IMR-90 (cell line): ENCODE measurements at regions not wholly inside any gene's neighbourhood (a gene's known extent, or its start where the extent isn't known, plus 50 kb on each side); places are given as distances from the start of the nearest gene placed in this dataset.

Experiments
- ATAC-seq: fragments of 200-7000 bp; cut with Tn5 transposase; 2 replicates; pipeline ENCODE4 v1.9.1; 2020; ENCODE audit warnings: low read depth, mild to moderate bottlenecking, moderate library complexity
- BruUV-seq: library from RNA; stranded (reverse); fragments of 400-500 nt; replicated peaks from 2 replicates; lab custom pipeline; 2021; lab: Mats Ljungman, UMichigan
- CTCF ChIA-PET: fragments of 300-600 bp; formaldehyde crosslinking; extraction: SDS; loops from one replicate; lab custom pipeline; 2021; ENCODE audit warnings: antibody characterized with exemption; lab: Yijun Ruan, JAX
- POLR2A ChIA-PET: fragments of 300-600 bp; sonication (Branson Sonifier 250); formaldehyde crosslinking; loops from one replicate; lab custom pipeline; 2022; ENCODE audit warnings: antibody characterized with exemption; ENCODE audit not compliant: unreplicated experiment; lab: Charles Lee
- DNase-seq: peaks from one replicate; pipeline ENCODE4 v3.0.0; 2013
- H2AFZ ChIP-seq: replicated peaks from 2 replicates; pipeline ENCODE3; 2013; ENCODE audit warnings: low read length, mild to moderate bottlenecking; ENCODE audit not compliant: poor library complexity
- H2AK5ac ChIP-seq: 2 replicates; pipeline ENCODE4 v1.6.1; 2013; ENCODE audit warnings: low read depth, low read length, inconsistent platforms
- H2AK9ac ChIP-seq: replicated peaks from 2 replicates; pipeline ENCODE3; 2013; ENCODE audit warnings: mild to moderate bottlenecking, low read depth, low read length, moderate library complexity; ENCODE audit not compliant: poor library complexity
- H2BK120ac ChIP-seq: 2 replicates; pipeline ENCODE4 v1.6.1; 2013; ENCODE audit warnings: low read depth, low read length, inconsistent platforms
- H2BK15ac ChIP-seq: 3 replicates; pipeline ENCODE4 v1.6.1; 2013; ENCODE audit warnings: low read depth, low read length, inconsistent platforms
- H2BK20ac ChIP-seq: 2 replicates; pipeline ENCODE4 v1.6.1; 2013; ENCODE audit warnings: low read depth, mild to moderate bottlenecking, inconsistent platforms, low read length, moderate library complexity
- H2BK5ac ChIP-seq: 2 replicates; pipeline ENCODE4 v1.6.1; 2013; ENCODE audit warnings: mild to moderate bottlenecking, low read depth, low read length, inconsistent platforms; ENCODE audit not compliant: poor library complexity, severe bottlenecking
- H3K14ac ChIP-seq: replicated peaks from 2 replicates; pipeline ENCODE4 v1.6.1; 2013; ENCODE audit warnings: low read depth, low read length, inconsistent platforms
- H3K18ac ChIP-seq: 2 replicates; pipeline ENCODE4 v1.6.1; 2013; ENCODE audit warnings: low read depth, low read length, control low read depth
- H3K23ac ChIP-seq: 2 replicates; pipeline ENCODE4 v1.6.1; 2013; ENCODE audit warnings: low read depth, low read length, inconsistent platforms
- H3K27ac ChIP-seq: 2 replicates; pipeline ENCODE4 v1.5.1; 2013; ENCODE audit warnings: mild to moderate bottlenecking, control low read depth, low read length; ENCODE audit not compliant: insufficient read depth
- H3K27me3 ChIP-seq: 2 replicates; pipeline ENCODE4 v1.6.1; 2013; ENCODE audit warnings: low read length; ENCODE audit not compliant: control insufficient read depth, insufficient read depth
- H3K36me3 ChIP-seq: 2 replicates; pipeline ENCODE4 v1.6.1; 2013; ENCODE audit warnings: low read length, mixed read lengths; ENCODE audit not compliant: control insufficient read depth, insufficient read depth
- H3K4ac ChIP-seq: 2 replicates; pipeline ENCODE4 v1.6.1; 2013; ENCODE audit warnings: low read depth, low read length, inconsistent platforms
- H3K4me1 ChIP-seq: 2 replicates; pipeline ENCODE4 v1.6.1; 2013; ENCODE audit warnings: low read length, mixed read lengths; ENCODE audit not compliant: control insufficient read depth, insufficient read depth
- H3K4me2 ChIP-seq: 2 replicates; pipeline ENCODE4 v1.6.1; 2013; ENCODE audit warnings: low read depth, mild to moderate bottlenecking, control low read depth, low read length, moderate library complexity
- H3K4me3 ChIP-seq: 2 replicates; pipeline ENCODE4 v1.5.1; 2013; ENCODE audit warnings: low read depth, mild to moderate bottlenecking, control low read depth, low read length, moderate library complexity; ENCODE audit not compliant: insufficient read depth
- H3K56ac ChIP-seq: 2 replicates; pipeline ENCODE4 v1.6.1; 2013; ENCODE audit warnings: low read length, inconsistent platforms; ENCODE audit not compliant: insufficient read depth; ENCODE audit errors: extremely low read depth
- H3K79me1 ChIP-seq, 2 experiments: 2 replicates each; pipeline ENCODE4 v1.6.1; 2013; ENCODE audit warnings: low read length in 2 of 2, inconsistent platforms in 1 of 2, low read depth in 1 of 2
- H3K9ac ChIP-seq: 2 replicates; pipeline ENCODE4 v1.6.1; 2013; ENCODE audit warnings: low read depth, low read length, control low read depth
- H3K9me1 ChIP-seq: 2 replicates; pipeline ENCODE4 v1.6.1; 2013; ENCODE audit warnings: low read length, inconsistent platforms; ENCODE audit not compliant: insufficient read depth
- H3K9me3 ChIP-seq: 2 replicates; pipeline ENCODE4 v1.6.1; 2013; ENCODE audit warnings: low read length; ENCODE audit not compliant: control insufficient read depth, insufficient read depth
- H4K20me1 ChIP-seq: 2 replicates; pipeline ENCODE4 v1.6.1; 2013; ENCODE audit warnings: low read length, inconsistent platforms; ENCODE audit not compliant: insufficient read depth
- H4K5ac ChIP-seq: 2 replicates; pipeline ENCODE4 v1.6.1; 2013; ENCODE audit warnings: mild to moderate bottlenecking, low read depth, low read length, control low read depth
- H4K8ac ChIP-seq, 2 experiments: 2 replicates each; pipeline ENCODE4 v1.6.1; 2013; ENCODE audit warnings: low read depth in 2 of 2, low read length in 2 of 2, control low read depth in 1 of 2, inconsistent platforms in 1 of 2
- H4K91ac ChIP-seq: 2 replicates; pipeline ENCODE4 v1.6.1; 2013; ENCODE audit warnings: low read depth, low read length, inconsistent platforms; ENCODE audit not compliant: insufficient read depth
- BHLHE40 ChIP-seq: fragments of 150-350 bp; IDR thresholded peaks from 2 replicates; pipeline ENCODE4 v1.6.1; 2016; ENCODE audit warnings: mild to moderate bottlenecking, low read depth, low read length
- WGBS, 2 experiments: methylation state at CpG; one replicate each; pipeline versions ENCODE4 v1.1.5 to v1.1.7; 2013; ENCODE audit warnings: missing lambda C conversion rate in 2 of 2; ENCODE audit not compliant: insufficient read length in 1 of 2; ENCODE audit errors: extremely low coverage in 2 of 2; 5-methylcytosine and 5-hydroxymethylcytosine counted together
- dilution Hi-C: fragments of 300-500 bp; cut with HindIII; formaldehyde crosslinking; loops from one replicate; pipeline ENCODE4 v1.14.3; 2018; ENCODE audit warnings: low sequenced_read_pairs; ENCODE audit not compliant: unreplicated experiment
- in situ Hi-C: fragments of 300-500 bp; cut with MboI; formaldehyde crosslinking; loops from 3 replicates; pipeline ENCODE4 v1.14.3; 2019; ENCODE audit warnings: low sequenced_read_pairs, inconsistent platforms, mixed read lengths
- intact Hi-C: fragments of 100-400 bp; cut with micrococcal nuclease; formaldehyde crosslinking; loops from 2 replicates; pipeline ENCODE4 v1.10.0; 2022
- TF ChIP-seq, protein P1 (sequence below): conservative IDR thresholded peaks from 2 replicates; pipeline ENCODE4 v1.5.1; 2012; ENCODE audit warnings: mild to moderate bottlenecking, low read depth, low read length, improper control_type of control experiment

GRCh38 chr9:99557816-99558215 lies 263.9 kb upstream of the NR4A3 start:
- TF ChIP-seq, protein P1, sequence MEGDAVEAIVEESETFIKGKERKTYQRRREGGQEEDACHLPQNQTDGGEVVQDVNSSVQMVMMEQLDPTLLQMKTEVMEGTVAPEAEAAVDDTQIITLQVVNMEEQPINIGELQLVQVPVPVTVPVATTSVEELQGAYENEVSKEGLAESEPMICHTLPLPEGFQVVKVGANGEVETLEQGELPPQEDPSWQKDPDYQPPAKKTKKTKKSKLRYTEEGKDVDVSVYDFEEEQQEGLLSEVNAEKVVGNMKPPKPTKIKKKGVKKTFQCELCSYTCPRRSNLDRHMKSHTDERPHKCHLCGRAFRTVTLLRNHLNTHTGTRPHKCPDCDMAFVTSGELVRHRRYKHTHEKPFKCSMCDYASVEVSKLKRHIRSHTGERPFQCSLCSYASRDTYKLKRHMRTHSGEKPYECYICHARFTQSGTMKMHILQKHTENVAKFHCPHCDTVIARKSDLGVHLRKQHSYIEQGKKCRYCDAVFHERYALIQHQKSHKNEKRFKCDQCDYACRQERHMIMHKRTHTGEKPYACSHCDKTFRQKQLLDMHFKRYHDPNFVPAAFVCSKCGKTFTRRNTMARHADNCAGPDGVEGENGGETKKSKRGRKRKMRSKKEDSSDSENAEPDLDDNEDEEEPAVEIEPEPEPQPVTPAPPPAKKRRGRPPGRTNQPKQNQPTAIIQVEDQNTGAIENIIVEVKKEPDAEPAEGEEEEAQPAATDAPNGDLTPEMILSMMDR = no peak
- TF ChIP-seq BHLHE40 = no peak
- Histone ChIP-seq H3K36me3 (no peaks in the 10 kb centered on the region), H3K14ac (no peak overlapping the region), H3K18ac (no peak overlapping the region), H3K79me1 (no peaks in the 10 kb centered on the region), H2AFZ (no peak overlapping the region), H4K91ac (no peak overlapping the region), H3K4me2 (no peak overlapping the region), H2AK9ac (no peak overlapping the region), H3K9me3 (no peaks in the 10 kb centered on the region), H3K9ac (no peak overlapping the region), H3K4me1 (no peaks in the 10 kb centered on the region), H3K27ac (no peak overlapping the region), H3K4me3 (no peak overlapping the region), H3K23ac (no peak overlapping the region), H4K5ac (no peak overlapping the region), H2AK5ac (no peak overlapping the region), H2BK20ac (no peak overlapping the region), H3K56ac (no peak overlapping the region), H4K20me1 (no peaks in the 10 kb centered on the region), H3K4ac (no peak overlapping the region), H3K27me3 (peaks cover 12% of the 10 kb centered on the region), H4K8ac (no peak overlapping the region), H2BK5ac (no peak overlapping the region), H2BK15ac (no peak overlapping the region), H3K9me1 (no peaks in the 10 kb centered on the region), H2BK120ac (no peak overlapping the region)
- no CpG with 5 or more reads among the region's 2 CpGs for WGBS, 2 experiments
- POLR2A ChIA-PET = no interaction called here
- intact Hi-C loops = no loop called here
- in situ Hi-C loops = no loop called here
- no TSS peak for BruUV-seq
- dilution Hi-C loops = no loop called here
- CTCF ChIA-PET = no interaction called here
- DNase-seq (no peak), ATAC-seq (no peak)
